ENCODE measurements at regions not wholly inside any gene's neighbourhood (a gene's known extent, or its start where the extent isn't known, plus 50 kb on each side); places are given as distances from the start of the nearest gene placed in this dataset.

- POLR2A ChIA-PET = no interaction called here
These were observed 289.7 kb upstream of the NRIP1 start for GRCh38 chr21:15354516-15354915.

GRCh38 chr21:15355066-15355465 lies 290.3 kb upstream of the NRIP1 start:
- POLR2A ChIA-PET = no interaction called here
- CTCF ChIA-PET = no interaction called here

More at GRCh38 chr21:15354516-15354915, 289.7 kb upstream of the NRIP1 start:
- CTCF ChIA-PET = no interaction called here

GRCh38 chr21:15359251-15359650 lies 294.5 kb upstream of the NRIP1 start:
- CTCF ChIA-PET = no interaction called here

GRCh38 chr21:15362458-15362857 lies 297.7 kb upstream of the NRIP1 start:
- ChIA-PET POLR2A (no interaction called here), CTCF (no interaction called here)

More at GRCh38 chr21:15359251-15359650, 294.5 kb upstream of the NRIP1 start:
- POLR2A ChIA-PET = no interaction called here

- ChIA-PET POLR2A (no interaction called here), CTCF (no interaction called here)
These were observed 299.1 kb upstream of the NRIP1 start for GRCh38 chr21:15363921-15364320.

- ChIA-PET CTCF (no interaction called here), POLR2A (no interaction called here)
These were observed 301.1 kb upstream of the NRIP1 start for GRCh38 chr21:15365751-15366392.

GRCh38 chr21:15366555-15366954 lies 301.8 kb upstream of the NRIP1 start:
- ChIA-PET CTCF (no interaction called here), POLR2A (no interaction called here)

GRCh38 chr21:15367061-15367626 lies 302.3 kb upstream of the NRIP1 start:
- CTCF ChIA-PET = no interaction called here
- POLR2A ChIA-PET = no interaction called here

GRCh38 chr21:15370462-15370975 lies 305.7 kb upstream of the NRIP1 start:
- POLR2A ChIA-PET = no interaction called here

GRCh38 chr21:15373941-15374340 lies 309.1 kb upstream of the NRIP1 start:
- ChIA-PET CTCF (no interaction called here), POLR2A (no interaction called here)

More at GRCh38 chr21:15370462-15370975, 305.7 kb upstream of the NRIP1 start:
- CTCF ChIA-PET = no interaction called here

GRCh38 chr21:15379776-15380175 lies 315.0 kb upstream of the NRIP1 start:
- POLR2A ChIA-PET = no interaction called here
- CTCF ChIA-PET = no interaction called here

- CTCF ChIA-PET = no interaction called here
These were observed 318.8 kb upstream of the NRIP1 start for GRCh38 chr21:15383588-15383987.

GRCh38 chr21:15390049-15390448 lies 325.2 kb upstream of the NRIP1 start:
- CTCF ChIA-PET = no interaction called here

More at GRCh38 chr21:15383588-15383987, 318.8 kb upstream of the NRIP1 start:
- POLR2A ChIA-PET = no interaction called here

GRCh38 chr21:15397258-15397657 lies 332.5 kb upstream of the NRIP1 start:
- CTCF ChIA-PET = no interaction called here

More at GRCh38 chr21:15390049-15390448, 325.2 kb upstream of the NRIP1 start:
- POLR2A ChIA-PET = no interaction called here

GRCh38 chr21:15400905-15401304 lies 328.9 kb upstream of the USP25 start:
- CTCF ChIA-PET = no interaction called here

More at GRCh38 chr21:15397258-15397657, 332.5 kb upstream of the NRIP1 start:
- POLR2A ChIA-PET = no interaction called here

GRCh38 chr21:15401331-15401730 lies 328.5 kb upstream of the USP25 start:
- ChIA-PET CTCF (no interaction called here), POLR2A (no interaction called here)

More at GRCh38 chr21:15400905-15401304, 328.9 kb upstream of the USP25 start:
- POLR2A ChIA-PET = no interaction called here

GRCh38 chr21:15405214-15405613 lies 324.6 kb upstream of the USP25 start:
- CTCF ChIA-PET = no interaction called here
- POLR2A ChIA-PET = no interaction called here

- CTCF ChIA-PET = no interaction called here
- POLR2A ChIA-PET = no interaction called here
These were observed 323.0 kb upstream of the USP25 start for GRCh38 chr21:15406791-15407190.

GRCh38 chr21:15407585-15407984 lies 322.2 kb upstream of the USP25 start:
- ChIA-PET POLR2A (no interaction called here), CTCF (no interaction called here)

GRCh38 chr21:15408089-15408488 lies 321.7 kb upstream of the USP25 start:
- ChIA-PET POLR2A (no interaction called here), CTCF (no interaction called here)

- POLR2A ChIA-PET = no interaction called here
- CTCF ChIA-PET = no interaction called here
These were observed 320.8 kb upstream of the USP25 start for GRCh38 chr21:15409031-15409430.

- ChIA-PET POLR2A (no interaction called here), CTCF (no interaction called here)
These were observed 318.9 kb upstream of the USP25 start for GRCh38 chr21:15410853-15411252.

Data from activated CD8-positive, alpha-beta memory T cell treated with anti-CD3 and anti-CD28 coated beads for 36 hours (primary cell).